ENCODE measurements at regions not wholly inside any gene's neighbourhood (a gene's known extent, or its start where the extent isn't known, plus 50 kb on each side); places are given as distances from the start of the nearest gene placed in this dataset.

DNA sequence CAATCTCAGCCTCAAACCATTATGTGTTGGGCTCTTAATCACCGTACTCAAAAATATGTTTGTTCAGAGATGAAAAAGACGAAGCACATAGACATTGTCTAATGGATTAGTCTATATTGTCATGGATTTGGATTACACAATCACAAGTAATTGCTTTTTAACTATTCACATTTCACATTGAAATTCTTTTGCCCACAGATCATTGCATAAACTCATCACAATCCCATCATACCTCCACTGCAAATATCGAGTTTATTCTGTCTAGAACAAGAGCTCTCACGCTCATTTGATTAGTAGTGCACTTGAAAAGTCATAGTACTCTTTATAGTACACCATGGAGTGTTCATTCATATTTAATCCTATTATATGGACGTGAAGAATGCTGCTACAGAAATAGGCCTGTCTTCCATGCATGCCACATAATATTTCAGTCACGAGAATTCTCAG is 97.9 kb upstream of the SOX11 start:
- ATAC-seq (ENCODE audit: insufficient read depth, low read depth): no peak
- Histone ChIP-seq H3K9me3 (ENCODE audit: insufficient read depth, low read length, severe bottlenecking) (no peaks in the 10 kb centered on the region), H4K20me1 (ENCODE audit: insufficient read depth, low read length) (no peaks in the 10 kb centered on the region), H3K4me1 (ENCODE audit: insufficient read depth, low read length) (no peaks in the 10 kb centered on the region), H3K79me2 (ENCODE audit: insufficient read depth, low read length) (no peaks in the 10 kb centered on the region), H3K27me3 (ENCODE audit: insufficient read depth, low read length, poor library complexity) (no peaks in the 10 kb centered on the region), H2AFZ (ENCODE audit: low read depth, low read length) (no peak overlapping the region), H3K27ac (ENCODE audit: low read length) (no peak overlapping the region), H3K4me2 (ENCODE audit: insufficient read depth, low read length) (no peak overlapping the region), H3K36me3 (ENCODE audit: insufficient read depth, low read length) (no peaks in the 10 kb centered on the region), H3K9ac (ENCODE audit: low read depth, low read length) (no peak overlapping the region), H3K4me3 (ENCODE audit: low read depth in 1 of 2, low read length in 2 of 2) (no peak overlapping the region)
- no peak for DNase-seq
- no peak for TF ChIP-seq CTCF (IDR thresholded peaks at IDR 0.05; ENCODE audit: borderline replicate concordance, extremely low read depth, low read length, poor library complexity, severe bottlenecking)
- TF ChIP-seq EZH2 (IDR thresholded peaks at IDR 0.05; ENCODE audit: borderline replicate concordance, low read depth, low read length, severe bottlenecking): no peak

- TF ChIP-seq CTCF (IDR thresholded peaks at IDR 0.05; ENCODE audit: borderline replicate concordance, extremely low read depth, low read length, poor library complexity, severe bottlenecking) (no peak), EZH2 (IDR thresholded peaks at IDR 0.05; ENCODE audit: borderline replicate concordance, low read depth, low read length, severe bottlenecking) (no peak)
- ATAC-seq (ENCODE audit: insufficient read depth, low read depth): no peak
- Histone ChIP-seq H3K4me3 (ENCODE audit: low read depth in 1 of 2, low read length in 2 of 2) (no peak overlapping the region), H4K20me1 (ENCODE audit: insufficient read depth, low read length) (no peaks in the 10 kb centered on the region), H3K4me2 (ENCODE audit: insufficient read depth, low read length) (no peak overlapping the region), H3K9me3 (ENCODE audit: insufficient read depth, low read length, severe bottlenecking) (no peaks in the 10 kb centered on the region), H3K36me3 (ENCODE audit: insufficient read depth, low read length) (no peaks in the 10 kb centered on the region), H3K4me1 (ENCODE audit: insufficient read depth, low read length) (no peaks in the 10 kb centered on the region), H3K27ac (ENCODE audit: low read length) (no peak overlapping the region), H3K9ac (ENCODE audit: low read depth, low read length) (no peak overlapping the region), H3K79me2 (ENCODE audit: insufficient read depth, low read length) (no peaks in the 10 kb centered on the region), H2AFZ (ENCODE audit: low read depth, low read length) (no peak overlapping the region), H3K27me3 (ENCODE audit: insufficient read depth, low read length, poor library complexity) (no peaks in the 10 kb centered on the region)
- no peak for DNase-seq
Observed at GRCh38 chr2:5596868-5597267, 95.3 kb upstream of the SOX11 start.

DNA sequence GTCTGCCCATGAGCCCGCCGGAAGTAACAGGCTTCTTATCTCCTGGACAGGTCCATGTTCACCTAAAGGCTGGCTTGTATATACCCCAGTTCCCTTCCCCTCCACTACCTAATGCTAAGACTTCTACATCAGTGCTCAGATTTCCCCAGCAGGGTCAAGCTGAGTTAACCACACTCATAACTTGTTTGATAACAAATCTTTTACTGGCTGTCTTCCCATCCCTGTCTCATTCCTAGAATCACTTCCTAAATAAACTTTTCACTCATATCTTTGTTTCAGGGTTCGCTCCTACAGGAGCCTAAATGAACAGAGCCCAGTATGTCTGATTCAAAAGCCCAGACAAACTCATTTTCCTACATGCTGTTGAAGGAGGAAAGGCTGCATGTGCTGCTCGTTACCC is 94.0 kb upstream of the SOX11 start:
- TF ChIP-seq EZH2 (IDR thresholded peaks at IDR 0.05; ENCODE audit: borderline replicate concordance, low read depth, low read length, severe bottlenecking) (no peak), CTCF (IDR thresholded peaks at IDR 0.05; ENCODE audit: borderline replicate concordance, extremely low read depth, low read length, poor library complexity, severe bottlenecking) (no peak)
- Histone ChIP-seq H2AFZ (ENCODE audit: low read depth, low read length) (no peak overlapping the region), H3K9me3 (ENCODE audit: insufficient read depth, low read length, severe bottlenecking) (no peaks in the 10 kb centered on the region), H3K27me3 (ENCODE audit: insufficient read depth, low read length, poor library complexity) (no peaks in the 10 kb centered on the region), H3K9ac (ENCODE audit: low read depth, low read length) (no peak overlapping the region), H3K4me2 (ENCODE audit: insufficient read depth, low read length) (no peak overlapping the region), H4K20me1 (ENCODE audit: insufficient read depth, low read length) (no peaks in the 10 kb centered on the region), H3K4me1 (ENCODE audit: insufficient read depth, low read length) (no peaks in the 10 kb centered on the region), H3K79me2 (ENCODE audit: insufficient read depth, low read length) (no peaks in the 10 kb centered on the region), H3K4me3 (ENCODE audit: low read depth in 1 of 2, low read length in 2 of 2) (no peak overlapping the region), H3K36me3 (ENCODE audit: insufficient read depth, low read length) (no peaks in the 10 kb centered on the region), H3K27ac (ENCODE audit: low read length) (no peak overlapping the region)
- ATAC-seq (ENCODE audit: insufficient read depth, low read depth) (no peak), DNase-seq (no peak)

GRCh38 chr2:5609201-5609600 is 83.0 kb upstream of the SOX11 start:
- no peaks in the 10 kb centered on the region for H3K9me3 ChIP-seq (ENCODE audit: insufficient read depth, low read length, severe bottlenecking)
- no peak overlapping the region for H3K4me3 ChIP-seq (ENCODE audit: low read depth in 1 of 2, low read length in 2 of 2)
- no peaks in the 10 kb centered on the region for H3K27me3 ChIP-seq (ENCODE audit: insufficient read depth, low read length, poor library complexity)
- ATAC-seq (ENCODE audit: insufficient read depth, low read depth) (no peak), DNase-seq (no peak)
- H2AFZ ChIP-seq (ENCODE audit: low read depth, low read length): no peak overlapping the region
- H3K36me3 ChIP-seq (ENCODE audit: insufficient read depth, low read length): no peaks in the 10 kb centered on the region
- no peak overlapping the region for H3K4me2 ChIP-seq (ENCODE audit: insufficient read depth, low read length)
- H3K4me1 ChIP-seq (ENCODE audit: insufficient read depth, low read length): no peaks in the 10 kb centered on the region
- no peak for TF ChIP-seq CTCF (IDR thresholded peaks at IDR 0.05; ENCODE audit: borderline replicate concordance, extremely low read depth, low read length, poor library complexity, severe bottlenecking)
- no peak for TF ChIP-seq EZH2 (IDR thresholded peaks at IDR 0.05; ENCODE audit: borderline replicate concordance, low read depth, low read length, severe bottlenecking)
- H3K79me2 ChIP-seq (ENCODE audit: insufficient read depth, low read length): no peaks in the 10 kb centered on the region
- no peak overlapping the region for H3K9ac ChIP-seq (ENCODE audit: low read depth, low read length)
- no peak overlapping the region for H3K27ac ChIP-seq (ENCODE audit: low read length)
- H4K20me1 ChIP-seq (ENCODE audit: insufficient read depth, low read length): no peaks in the 10 kb centered on the region

Data from DND-41 (cell line).